B cell (primary cell): ENCODE measurements at regions not wholly inside any gene's neighbourhood (a gene's known extent, or its start where the extent isn't known, plus 50 kb on each side); places are given as distances from the start of the nearest gene placed in this dataset.
"Not testable (repeated sequence)": the region's sequence is repeated elsewhere in the genome, so short reads cannot be mapped to it uniquely, and the experiment has no call there.

Experiments used
- ATAC-seq: fragments of 200-7000 bp; cut with Tn5 transposase; one replicate; pipeline ENCODE4 v1.10.0; 2021; ENCODE audit warnings: low read depth, mild to moderate bottlenecking, moderate number of reproducible peaks, moderate library complexity
- CTCF ChIA-PET: fragments of 350-600 bp; sonication (Branson Sonifier 250); formaldehyde crosslinking; loops from one replicate; lab custom pipeline; 2021; ENCODE audit warnings: antibody characterized with exemption, inconsistent platforms; lab: Charles Lee
- POLR2A ChIA-PET: fragments of 350-600 bp; sonication (Branson Sonifier 250); formaldehyde crosslinking; loops from one replicate; lab custom pipeline; 2021; ENCODE audit warnings: antibody characterized with exemption; lab: Charles Lee
- DNase-seq: peaks from one replicate; pipeline ENCODE4 v3.0.0; 2013
- H2AFZ ChIP-seq: 2 replicates; pipeline ENCODE4 v1.6.1; 2012; ENCODE audit warnings: mild to moderate bottlenecking, low read depth, low read length; ENCODE audit not compliant: insufficient read depth, poor library complexity, severe bottlenecking
- H3K27ac ChIP-seq, 2 donors: 1 replicate in 1 of 2; 2 replicates in 1 of 2; pipeline ENCODE4 v1.5.1; 2012 to 2013; ENCODE audit warnings: low read length in 2 of 2, mild to moderate bottlenecking in 2 of 2, moderate library complexity in 1 of 2
- H3K27me3 ChIP-seq, 4 experiments: fragments of 200-600 bp in 1 of 4; sonication (generic) in 1 of 4; replicated peaks in 1 of 4; 1 replicate in 2 of 4; 2 replicates in 2 of 4; pipeline versions ENCODE4 v1.6.1 to v1.7.0; 2013 to 2016; ENCODE audit warnings: low read length in 3 of 4, mild to moderate bottlenecking in 2 of 4, mixed read lengths in 1 of 4, moderate library complexity in 1 of 4; ENCODE audit not compliant: insufficient read depth in 4 of 4, control insufficient read depth in 3 of 4; ENCODE audit errors: control extremely low read depth in 1 of 4
- H3K36me3 ChIP-seq, 2 experiments: replicated peaks in 1 of 2; 1 replicate in 1 of 2; 2 replicates in 1 of 2; pipeline versions ENCODE4 v1.6.1 to v1.7.1; 2013; ENCODE audit warnings: low read length in 1 of 2; ENCODE audit not compliant: insufficient read depth in 2 of 2, control insufficient read depth in 1 of 2; ENCODE audit errors: control extremely low read depth in 1 of 2, extremely low read depth in 1 of 2
- H3K4me1 ChIP-seq, 2 donors: fragments of 200-600 bp in 1 of 2; sonication (generic) in 1 of 2; 1 replicate in 1 of 2; 2 replicates in 1 of 2; pipeline versions ENCODE4 v1.5.1 to v1.6.1; 2013 to 2017; ENCODE audit warnings: low read length in 2 of 2; ENCODE audit not compliant: control insufficient read depth in 2 of 2, insufficient read depth in 2 of 2
- H3K4me2 ChIP-seq: replicated peaks from 2 replicates; pipeline ENCODE3; 2012; ENCODE audit warnings: mild to moderate bottlenecking, low read depth, low read length; ENCODE audit not compliant: poor library complexity, severe bottlenecking
- H3K4me3 ChIP-seq, 5 experiments: fragments of 200-600 bp in 1 of 5; sonication (generic) in 1 of 5; 1 replicate in 3 of 5; 2 replicates in 2 of 5; pipeline versions ENCODE4 v1.5.1 to v1.7.0; 2011 to 2016; ENCODE audit warnings: low read length in 4 of 5, mild to moderate bottlenecking in 4 of 5, low read depth in 2 of 5, control low read depth in 1 of 5, moderate library complexity in 1 of 5; ENCODE audit not compliant: insufficient read depth in 1 of 5; ENCODE audit errors: control extremely low read depth in 1 of 5, extremely low read depth in 1 of 5
- H3K79me2 ChIP-seq: fragments of 200-600 bp; sonication (generic); one replicate; pipeline ENCODE4 v1.6.0; 2016; ENCODE audit warnings: low read length; ENCODE audit not compliant: control insufficient read depth, insufficient read depth
- H3K9ac ChIP-seq: fragments of 200-600 bp; sonication (generic); 2 replicates; pipeline ENCODE4 v1.6.1; 2017; ENCODE audit warnings: mild to moderate bottlenecking, low read length, moderate library complexity
- H3K9me3 ChIP-seq, 3 donors: one replicate each; pipeline versions ENCODE4 v1.6.1 to v1.7.1; 2013; ENCODE audit warnings: low read length in 2 of 3; ENCODE audit not compliant: control insufficient read depth in 2 of 3, insufficient read depth in 1 of 3; ENCODE audit errors: control extremely low read depth in 1 of 3
- H4K20me1 ChIP-seq: 2 replicates; pipeline ENCODE4 v1.6.0; 2012; ENCODE audit warnings: mild to moderate bottlenecking, low read length; ENCODE audit not compliant: insufficient read depth, control insufficient read depth, poor library complexity, severe bottlenecking
- H3K27ac Mint-ChIP-seq: one replicate; pipeline ENCODE4 v1.8.0; 2021; ENCODE audit warnings: mixed read lengths
- H3K27me3 Mint-ChIP-seq: one replicate; pipeline ENCODE4 v1.8.0; 2021; ENCODE audit warnings: mixed read lengths
- H3K4me1 Mint-ChIP-seq: one replicate; pipeline ENCODE4 v1.8.0; 2021; ENCODE audit warnings: mixed read lengths
- H3K4me3 Mint-ChIP-seq: one replicate; pipeline ENCODE4 v1.8.0; 2021; ENCODE audit warnings: mixed read lengths
- H3K9me3 Mint-ChIP-seq: one replicate; pipeline ENCODE4 v1.8.0; 2022; ENCODE audit warnings: mixed read lengths; ENCODE audit not compliant: insufficient read depth
- EZH2 ChIP-seq: IDR thresholded peaks from 2 replicates; pipeline ENCODE4 v1.6.1; 2012; ENCODE audit warnings: borderline replicate concordance, low read depth, mild to moderate bottlenecking, moderate library complexity, low read length; ENCODE audit not compliant: insufficient read depth, poor library complexity, severe bottlenecking
- WGBS: methylation state at CpG from one replicate; pipeline ENCODE4 v1.1.5; 2013; ENCODE audit warnings: missing lambda C conversion rate; ENCODE audit not compliant: insufficient coverage; 5-methylcytosine and 5-hydroxymethylcytosine counted together
- intact Hi-C: fragments of 100-400 bp; cut with micrococcal nuclease; formaldehyde crosslinking; loops from one replicate; pipeline ENCODE4 v1.10.0; 2022
- TF ChIP-seq, protein P1 (sequence below): fragments of 200-600 bp; IDR thresholded peaks from one replicate; pipeline ENCODE4 v1.8.0; 2022; ENCODE audit warnings: antibody characterized with exemption, mild to moderate bottlenecking

DNA sequence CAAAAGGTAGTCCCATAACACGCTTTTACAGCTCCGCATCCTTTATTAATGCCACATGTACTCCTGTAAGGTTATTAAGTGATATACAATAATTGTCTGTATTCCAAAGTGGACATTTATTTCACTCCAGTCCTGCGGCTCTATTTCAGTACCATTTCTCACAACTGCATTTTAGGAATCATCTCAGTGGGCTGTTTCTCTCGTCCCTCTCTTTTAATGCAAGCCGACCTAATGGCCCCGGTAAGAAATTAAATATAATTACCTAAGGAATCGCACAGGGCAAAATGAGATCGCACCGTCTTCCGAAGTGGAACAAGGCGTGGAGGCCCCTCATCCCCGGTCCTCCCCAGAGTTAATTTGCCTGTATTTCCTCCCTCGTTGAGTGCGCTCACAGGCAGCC, 216.5 kb downstream of the RAB11FIP2 start:
- CTCF ChIA-PET = no interaction called here

DNA sequence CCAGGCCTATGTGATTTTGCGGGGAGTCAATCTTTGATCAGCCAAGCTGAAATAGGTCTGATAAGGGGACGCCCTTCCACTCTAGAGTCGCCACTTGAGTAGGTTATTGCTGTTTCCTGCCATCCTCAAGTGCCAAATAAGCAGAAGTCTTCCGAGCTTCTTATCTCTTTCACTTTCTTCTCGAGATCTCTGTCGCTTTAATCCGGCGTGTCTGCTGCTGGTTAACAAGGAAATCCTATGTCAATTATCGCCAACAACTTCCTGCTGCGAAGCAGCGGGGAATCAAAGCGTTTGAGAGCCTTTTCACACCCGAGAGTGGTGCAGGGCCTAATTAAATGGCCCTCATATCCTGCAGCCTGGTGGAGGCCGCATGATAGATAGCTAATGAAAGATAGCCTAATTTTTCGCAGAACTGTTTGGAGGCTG, 215.9 kb downstream of the RAB11FIP2 start:
- no peak for TF ChIP-seq EZH2
- TF ChIP-seq, protein P1, sequence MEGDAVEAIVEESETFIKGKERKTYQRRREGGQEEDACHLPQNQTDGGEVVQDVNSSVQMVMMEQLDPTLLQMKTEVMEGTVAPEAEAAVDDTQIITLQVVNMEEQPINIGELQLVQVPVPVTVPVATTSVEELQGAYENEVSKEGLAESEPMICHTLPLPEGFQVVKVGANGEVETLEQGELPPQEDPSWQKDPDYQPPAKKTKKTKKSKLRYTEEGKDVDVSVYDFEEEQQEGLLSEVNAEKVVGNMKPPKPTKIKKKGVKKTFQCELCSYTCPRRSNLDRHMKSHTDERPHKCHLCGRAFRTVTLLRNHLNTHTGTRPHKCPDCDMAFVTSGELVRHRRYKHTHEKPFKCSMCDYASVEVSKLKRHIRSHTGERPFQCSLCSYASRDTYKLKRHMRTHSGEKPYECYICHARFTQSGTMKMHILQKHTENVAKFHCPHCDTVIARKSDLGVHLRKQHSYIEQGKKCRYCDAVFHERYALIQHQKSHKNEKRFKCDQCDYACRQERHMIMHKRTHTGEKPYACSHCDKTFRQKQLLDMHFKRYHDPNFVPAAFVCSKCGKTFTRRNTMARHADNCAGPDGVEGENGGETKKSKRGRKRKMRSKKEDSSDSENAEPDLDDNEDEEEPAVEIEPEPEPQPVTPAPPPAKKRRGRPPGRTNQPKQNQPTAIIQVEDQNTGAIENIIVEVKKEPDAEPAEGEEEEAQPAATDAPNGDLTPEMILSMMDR = no peak
- Histone ChIP-seq H3K9ac (peak overlapping the region; percentile 44), H3K4me3 (peak overlapping the region in 3 of 5 experiments; percentile 9 to 17 (median 11)), H3K4me2 (peak overlapping the region; percentile 39), H3K4me1 (peaks cover 0 to 4% of the 10 kb centered on the region in 2 donors), H3K36me3 (no peaks in the 10 kb centered on the region), H3K79me2 (no peaks in the 10 kb centered on the region), H3K9me3 (peaks cover 0 to 2% (median 0%) of the 10 kb centered on the region in 3 donors), H3K27me3 (peaks cover 0 to 3% (median 1%) of the 10 kb centered on the region in 4 experiments), H4K20me1 (no peaks in the 10 kb centered on the region), H3K27ac (no peak overlapping the region), H2AFZ (peak overlapping the region; percentile 54)
- H3K9me3 Mint-ChIP-seq = no peaks in the 10 kb centered on the region
- intact Hi-C loops = no loop called here
- 12% methylated on average over 15 of the region's 15 CpGs for WGBS
- POLR2A ChIA-PET = no interaction called here
- peak overlapping the region; percentile 47 for H3K4me3 Mint-ChIP-seq
- H3K27me3 Mint-ChIP-seq = peaks cover 2% of the 10 kb centered on the region
- DNase-seq (no peak), ATAC-seq (no peak)
- no peak overlapping the region for H3K27ac Mint-ChIP-seq
- CTCF ChIA-PET = no interaction called here
- peaks cover 7% of the 10 kb centered on the region for H3K4me1 Mint-ChIP-seq

More for the DNA sequence above, 216.5 kb downstream of the RAB11FIP2 start:
- Histone ChIP-seq H3K9ac (no peak overlapping the region), H2AFZ (peak overlapping the region; percentile 54), H3K27ac (no peak overlapping the region), H3K4me1 (peaks cover 0 to 4% of the 10 kb centered on the region in 2 donors), H3K4me3 (no peak overlapping the region), H3K4me2 (peak overlapping the region; percentile 39), H3K36me3 (no peaks in the 10 kb centered on the region), H3K27me3 (peaks cover 0 to 3% (median 1%) of the 10 kb centered on the region in 4 experiments), H4K20me1 (no peaks in the 10 kb centered on the region), H3K9me3 (peaks cover 0 to 2% (median 0%) of the 10 kb centered on the region in 3 donors), H3K79me2 (no peaks in the 10 kb centered on the region)
- H3K27me3 Mint-ChIP-seq = peaks cover 2% of the 10 kb centered on the region
- intact Hi-C loops = no loop called here
- 80% methylated on average over 7 of the region's 14 CpGs for WGBS
- H3K27ac Mint-ChIP-seq = no peak overlapping the region
- TF ChIP-seq, protein P1 = no peak
- TF ChIP-seq EZH2 = no peak
- ATAC-seq = no peak
- POLR2A ChIA-PET = no interaction called here
- no peak for DNase-seq
- peak overlapping the region; percentile 47 for H3K4me3 Mint-ChIP-seq
- no peaks in the 10 kb centered on the region for H3K9me3 Mint-ChIP-seq
- H3K4me1 Mint-ChIP-seq = peaks cover 7% of the 10 kb centered on the region

DNA sequence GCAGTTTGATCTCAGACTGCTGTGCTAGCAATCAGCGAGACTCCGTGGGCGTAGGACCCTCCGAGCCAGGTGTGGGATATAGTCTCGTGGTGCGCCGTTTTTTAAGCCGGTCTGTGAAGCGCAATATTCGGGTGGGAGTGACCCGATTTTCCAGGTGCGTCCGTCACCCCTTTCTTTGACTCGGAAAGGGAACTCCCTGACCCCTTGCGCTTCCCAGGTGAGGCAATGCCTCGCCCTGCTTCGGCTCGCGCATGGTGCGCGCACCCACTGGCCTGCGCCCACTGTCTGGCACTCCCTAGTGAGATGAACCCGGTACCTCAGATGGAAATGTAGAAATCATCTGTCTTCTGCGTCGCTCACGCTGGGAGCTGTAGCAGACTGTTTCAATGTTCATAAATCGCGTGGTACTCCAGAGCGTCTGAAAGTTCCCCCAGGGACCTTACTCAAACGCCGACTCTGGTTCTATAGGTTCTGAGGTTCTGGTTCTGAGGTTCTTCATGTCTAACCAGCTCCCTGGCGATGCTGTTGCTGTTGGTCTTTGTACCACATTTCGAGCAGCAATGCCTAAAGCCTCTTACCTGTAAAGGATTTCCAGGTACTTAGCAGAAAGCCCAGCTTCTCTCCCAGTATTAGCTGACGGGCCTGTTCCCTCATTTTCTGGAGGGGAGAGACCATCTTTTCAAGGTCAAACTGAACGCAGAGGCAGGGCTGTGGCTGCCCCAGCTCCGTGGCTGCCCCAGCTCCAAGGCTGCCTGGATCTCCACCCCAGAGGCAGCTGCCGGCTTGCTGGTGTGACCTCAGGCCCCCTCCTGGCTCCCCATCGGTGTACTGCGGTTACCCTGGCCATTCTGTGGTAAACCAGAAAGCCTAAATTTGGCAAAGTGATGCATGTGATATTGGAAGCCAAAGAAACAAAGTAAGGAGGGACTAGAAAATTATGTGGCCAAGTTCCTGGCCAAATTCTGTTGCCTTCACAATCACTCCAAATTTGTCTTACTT, 207.9 kb downstream of the RAB11FIP2 start:
- H3K9me3 Mint-ChIP-seq, POLR2A ChIA-PET, H3K9ac ChIP-seq, H3K9me3 ChIP-seq, H3K27ac Mint-ChIP-seq, H3K27me3 ChIP-seq, H3K4me1 ChIP-seq, H2AFZ ChIP-seq, CTCF ChIA-PET, H3K4me1 Mint-ChIP-seq, H4K20me1 ChIP-seq, H3K27ac ChIP-seq, H3K79me2 ChIP-seq, H3K4me3 Mint-ChIP-seq, H3K4me3 ChIP-seq, H3K4me2 ChIP-seq, ATAC-seq, H3K36me3 ChIP-seq, intact Hi-C loops, DNase-seq: not testable (repeated sequence)
- H3K27me3 Mint-ChIP-seq = peaks cover 24% of the 10 kb centered on the region
- WGBS = 71% methylated on average over 27 of the region's 39 CpGs
